Hepatocyte (in vitro differentiated cells): ENCODE measurements at regions not wholly inside any gene's neighbourhood (a gene's known extent, or its start where the extent isn't known, plus 50 kb on each side); places are given as distances from the start of the nearest gene placed in this dataset.

Experiments
- DNase-seq: peaks from one replicate; pipeline ENCODE4 v3.0.0-alpha.2; 2016; ENCODE audit warnings: low spot score
- H2AFZ ChIP-seq: fragments of 200-600 bp; sonication (generic); 2 replicates; pipeline ENCODE4 v1.6.0; 2016; ENCODE audit warnings: antibody characterized with exemption, mild to moderate bottlenecking
- H3K27ac ChIP-seq: fragments of 200-600 bp; sonication (generic); 2 replicates; pipeline ENCODE4 v1.5.1; 2016; ENCODE audit warnings: mild to moderate bottlenecking
- H3K27me3 ChIP-seq: fragments of 200-600 bp; sonication (generic); 2 replicates; pipeline ENCODE4 v1.6.1; 2016
- H3K36me3 ChIP-seq: fragments of 200-600 bp; sonication (generic); replicated peaks from 2 replicates; pipeline ENCODE4 v1.5.1; 2016; ENCODE audit warnings: low read depth; ENCODE audit not compliant: insufficient read depth
- H3K4me1 ChIP-seq: fragments of 200-600 bp; sonication (generic); 2 replicates; pipeline ENCODE4 v1.5.1; 2016; ENCODE audit warnings: mild to moderate bottlenecking, moderate library complexity; ENCODE audit not compliant: insufficient read depth
- H3K4me2 ChIP-seq: fragments of 200-600 bp; sonication (generic); 2 replicates; pipeline ENCODE4 v1.6.0; 2016
- H3K4me3 ChIP-seq: fragments of 200-600 bp; sonication (generic); 2 replicates; pipeline ENCODE4 v1.5.1; 2016; ENCODE audit warnings: mild to moderate bottlenecking
- H3K79me2 ChIP-seq: fragments of 200-600 bp; sonication (generic); 2 replicates; pipeline ENCODE4 v1.6.0; 2017; ENCODE audit warnings: mild to moderate bottlenecking
- H3K9me2 ChIP-seq: fragments of 200-600 bp; sonication (generic); replicated peaks from 2 replicates; pipeline ENCODE4 v1.6.0; 2017; ENCODE audit warnings: mild to moderate bottlenecking; ENCODE audit not compliant: insufficient read depth
- H3K9me3 ChIP-seq: fragments of 200-600 bp; sonication (generic); 2 replicates; pipeline ENCODE4 v1.5.1; 2016; ENCODE audit warnings: low read depth, mild to moderate bottlenecking
- H4K20me1 ChIP-seq: fragments of 200-600 bp; sonication (generic); 2 replicates; pipeline ENCODE4 v1.6.0; 2016; ENCODE audit warnings: mild to moderate bottlenecking; ENCODE audit not compliant: insufficient read depth, poor library complexity, severe bottlenecking
- CTCF ChIP-seq: fragments of 200-600 bp; sonication (generic); IDR thresholded peaks from 2 replicates; pipeline ENCODE4 v1.5.1; 2016; ENCODE audit warnings: antibody characterized with exemption, mild to moderate bottlenecking; ENCODE audit not compliant: poor library complexity
- EZH2 ChIP-seq: fragments of 200-600 bp; sonication (generic); IDR thresholded peaks from 2 replicates; pipeline ENCODE4 v1.6.1; 2016; ENCODE audit warnings: antibody characterized with exemption, mild to moderate bottlenecking, borderline replicate concordance
- EZH2phosphoT487 ChIP-seq: fragments of 200-600 bp; sonication (generic); IDR thresholded peaks from one replicate; pipeline ENCODE4 v1.6.1; 2018; ENCODE audit warnings: antibody characterized with exemption, mild to moderate bottlenecking, low read depth, moderate library complexity; ENCODE audit not compliant: unreplicated experiment, severe bottlenecking
- WGBS: methylation state at CpG from one replicate; pipeline ENCODE4 v1.1.6; 2016; ENCODE audit warnings: low lambda C conversion rate; ENCODE audit errors: missing lambda C conversion rate; 5-methylcytosine and 5-hydroxymethylcytosine counted together

- Histone ChIP-seq H2AFZ (no peak overlapping the region), H3K9me2 (no peaks in the 10 kb centered on the region), H3K79me2 (no peaks in the 10 kb centered on the region), H3K4me1 (peaks cover 7% of the 10 kb centered on the region), H3K4me2 (no peak overlapping the region), H3K27me3 (no peaks in the 10 kb centered on the region), H3K9me3 (no peaks in the 10 kb centered on the region), H3K4me3 (no peak overlapping the region), H3K36me3 (no peaks in the 10 kb centered on the region), H3K27ac (no peak overlapping the region), H4K20me1 (no peaks in the 10 kb centered on the region)
- no peak for DNase-seq
- 84% methylated on average over 3 of the region's 3 CpGs for WGBS
- no peak for TF ChIP-seq CTCF
- no peak for TF ChIP-seq EZH2phosphoT487
- TF ChIP-seq EZH2 = no peak
Measured at GRCh38 chr3:124410471-124410870, 319.8 kb upstream of the UMPS start.

- Histone ChIP-seq H2AFZ (no peak overlapping the region), H3K79me2 (no peaks in the 10 kb centered on the region), H3K4me2 (no peak overlapping the region), H3K36me3 (no peaks in the 10 kb centered on the region), H3K9me3 (no peaks in the 10 kb centered on the region), H4K20me1 (no peaks in the 10 kb centered on the region), H3K9me2 (no peaks in the 10 kb centered on the region), H3K4me3 (no peak overlapping the region), H3K27ac (no peak overlapping the region), H3K4me1 (peaks cover 7% of the 10 kb centered on the region), H3K27me3 (no peaks in the 10 kb centered on the region)
- TF ChIP-seq CTCF (no peak), EZH2phosphoT487 (no peak), EZH2 (no peak)
- no peak for DNase-seq
Measured at GRCh38 chr3:124411728-124412127, 318.5 kb upstream of the UMPS start.

DNA sequence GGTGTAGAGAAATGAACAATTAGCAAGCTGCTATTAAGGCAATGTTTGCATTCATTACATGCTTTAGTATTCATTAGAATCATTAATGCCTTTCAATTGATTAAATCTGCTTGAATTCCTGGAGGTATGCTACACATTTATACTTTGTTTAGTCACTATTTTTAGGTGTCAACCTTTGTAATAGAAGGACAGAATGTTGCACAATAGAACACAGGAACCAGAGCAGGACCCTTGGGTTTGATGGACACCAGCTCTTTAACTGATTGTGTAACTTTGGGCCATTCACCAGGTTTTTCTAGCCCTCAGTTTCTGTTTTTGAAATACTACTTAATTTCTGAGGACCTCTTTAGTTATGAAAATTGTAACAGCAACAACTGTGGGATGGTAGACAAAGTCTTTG, 317.6 kb upstream of the UMPS start:
- DNase-seq = no peak

More for the DNA sequence above, 317.6 kb upstream of the UMPS start:
- H4K20me1 ChIP-seq = no peaks in the 10 kb centered on the region
- H3K4me1 ChIP-seq = peaks cover 7% of the 10 kb centered on the region
- no peaks in the 10 kb centered on the region for H3K36me3 ChIP-seq
- H3K27ac ChIP-seq = no peak overlapping the region
- H2AFZ ChIP-seq = no peak overlapping the region
- H3K9me2 ChIP-seq = no peaks in the 10 kb centered on the region
- H3K4me3 ChIP-seq = no peak overlapping the region
- TF ChIP-seq CTCF = no peak
- H3K79me2 ChIP-seq = no peaks in the 10 kb centered on the region
- H3K9me3 ChIP-seq = no peaks in the 10 kb centered on the region
- no peaks in the 10 kb centered on the region for H3K27me3 ChIP-seq
- no peak overlapping the region for H3K4me2 ChIP-seq
